IMR-90 (cell line): ENCODE measurements at regions not wholly inside any gene's neighbourhood (a gene's known extent, or its start where the extent isn't known, plus 50 kb on each side); places are given as distances from the start of the nearest gene placed in this dataset.
"Not testable (repeated sequence)": the region's sequence is repeated elsewhere in the genome, so short reads cannot be mapped to it uniquely, and the experiment has no call there.

Experiments
- ATAC-seq: fragments of 200-7000 bp; cut with Tn5 transposase; 2 replicates; pipeline ENCODE4 v1.9.1; 2020; ENCODE audit warnings: low read depth, mild to moderate bottlenecking, moderate library complexity
- BruUV-seq: library from RNA; stranded (reverse); fragments of 400-500 nt; replicated peaks from 2 replicates; lab custom pipeline; 2021; lab: Mats Ljungman, UMichigan
- CTCF ChIA-PET: fragments of 300-600 bp; formaldehyde crosslinking; extraction: SDS; loops from one replicate; lab custom pipeline; 2021; ENCODE audit warnings: antibody characterized with exemption; lab: Yijun Ruan, JAX
- POLR2A ChIA-PET: fragments of 300-600 bp; sonication (Branson Sonifier 250); formaldehyde crosslinking; loops from one replicate; lab custom pipeline; 2022; ENCODE audit warnings: antibody characterized with exemption; ENCODE audit not compliant: unreplicated experiment; lab: Charles Lee
- DNase-seq: peaks from one replicate; pipeline ENCODE4 v3.0.0; 2013
- H2AFZ ChIP-seq: replicated peaks from 2 replicates; pipeline ENCODE3; 2013; ENCODE audit warnings: low read length, mild to moderate bottlenecking; ENCODE audit not compliant: poor library complexity
- H2AK5ac ChIP-seq: 2 replicates; pipeline ENCODE4 v1.6.1; 2013; ENCODE audit warnings: low read depth, low read length, inconsistent platforms
- H2AK9ac ChIP-seq: replicated peaks from 2 replicates; pipeline ENCODE3; 2013; ENCODE audit warnings: mild to moderate bottlenecking, low read depth, low read length, moderate library complexity; ENCODE audit not compliant: poor library complexity
- H2BK120ac ChIP-seq: 2 replicates; pipeline ENCODE4 v1.6.1; 2013; ENCODE audit warnings: low read depth, low read length, inconsistent platforms
- H2BK15ac ChIP-seq: 3 replicates; pipeline ENCODE4 v1.6.1; 2013; ENCODE audit warnings: low read depth, low read length, inconsistent platforms
- H2BK20ac ChIP-seq: 2 replicates; pipeline ENCODE4 v1.6.1; 2013; ENCODE audit warnings: low read depth, mild to moderate bottlenecking, inconsistent platforms, low read length, moderate library complexity
- H2BK5ac ChIP-seq: 2 replicates; pipeline ENCODE4 v1.6.1; 2013; ENCODE audit warnings: mild to moderate bottlenecking, low read depth, low read length, inconsistent platforms; ENCODE audit not compliant: poor library complexity, severe bottlenecking
- H3K14ac ChIP-seq: replicated peaks from 2 replicates; pipeline ENCODE4 v1.6.1; 2013; ENCODE audit warnings: low read depth, low read length, inconsistent platforms
- H3K18ac ChIP-seq: 2 replicates; pipeline ENCODE4 v1.6.1; 2013; ENCODE audit warnings: low read depth, low read length, control low read depth
- H3K23ac ChIP-seq: 2 replicates; pipeline ENCODE4 v1.6.1; 2013; ENCODE audit warnings: low read depth, low read length, inconsistent platforms
- H3K27ac ChIP-seq: 2 replicates; pipeline ENCODE4 v1.5.1; 2013; ENCODE audit warnings: mild to moderate bottlenecking, control low read depth, low read length; ENCODE audit not compliant: insufficient read depth
- H3K27me3 ChIP-seq: 2 replicates; pipeline ENCODE4 v1.6.1; 2013; ENCODE audit warnings: low read length; ENCODE audit not compliant: control insufficient read depth, insufficient read depth
- H3K36me3 ChIP-seq: 2 replicates; pipeline ENCODE4 v1.6.1; 2013; ENCODE audit warnings: low read length, mixed read lengths; ENCODE audit not compliant: control insufficient read depth, insufficient read depth
- H3K4ac ChIP-seq: 2 replicates; pipeline ENCODE4 v1.6.1; 2013; ENCODE audit warnings: low read depth, low read length, inconsistent platforms
- H3K4me1 ChIP-seq: 2 replicates; pipeline ENCODE4 v1.6.1; 2013; ENCODE audit warnings: low read length, mixed read lengths; ENCODE audit not compliant: control insufficient read depth, insufficient read depth
- H3K4me2 ChIP-seq: 2 replicates; pipeline ENCODE4 v1.6.1; 2013; ENCODE audit warnings: low read depth, mild to moderate bottlenecking, control low read depth, low read length, moderate library complexity
- H3K4me3 ChIP-seq: 2 replicates; pipeline ENCODE4 v1.5.1; 2013; ENCODE audit warnings: low read depth, mild to moderate bottlenecking, control low read depth, low read length, moderate library complexity; ENCODE audit not compliant: insufficient read depth
- H3K56ac ChIP-seq: 2 replicates; pipeline ENCODE4 v1.6.1; 2013; ENCODE audit warnings: low read length, inconsistent platforms; ENCODE audit not compliant: insufficient read depth; ENCODE audit errors: extremely low read depth
- H3K79me1 ChIP-seq, 2 experiments: 2 replicates each; pipeline ENCODE4 v1.6.1; 2013; ENCODE audit warnings: low read length in 2 of 2, inconsistent platforms in 1 of 2, low read depth in 1 of 2
- H3K9ac ChIP-seq: 2 replicates; pipeline ENCODE4 v1.6.1; 2013; ENCODE audit warnings: low read depth, low read length, control low read depth
- H3K9me1 ChIP-seq: 2 replicates; pipeline ENCODE4 v1.6.1; 2013; ENCODE audit warnings: low read length, inconsistent platforms; ENCODE audit not compliant: insufficient read depth
- H3K9me3 ChIP-seq: 2 replicates; pipeline ENCODE4 v1.6.1; 2013; ENCODE audit warnings: low read length; ENCODE audit not compliant: control insufficient read depth, insufficient read depth
- H4K20me1 ChIP-seq: 2 replicates; pipeline ENCODE4 v1.6.1; 2013; ENCODE audit warnings: low read length, inconsistent platforms; ENCODE audit not compliant: insufficient read depth
- H4K5ac ChIP-seq: 2 replicates; pipeline ENCODE4 v1.6.1; 2013; ENCODE audit warnings: mild to moderate bottlenecking, low read depth, low read length, control low read depth
- H4K8ac ChIP-seq, 2 experiments: 2 replicates each; pipeline ENCODE4 v1.6.1; 2013; ENCODE audit warnings: low read depth in 2 of 2, low read length in 2 of 2, control low read depth in 1 of 2, inconsistent platforms in 1 of 2
- H4K91ac ChIP-seq: 2 replicates; pipeline ENCODE4 v1.6.1; 2013; ENCODE audit warnings: low read depth, low read length, inconsistent platforms; ENCODE audit not compliant: insufficient read depth
- WGBS, 2 experiments: methylation state at CpG; one replicate each; pipeline versions ENCODE4 v1.1.5 to v1.1.7; 2013; ENCODE audit warnings: missing lambda C conversion rate in 2 of 2; ENCODE audit not compliant: insufficient read length in 1 of 2; ENCODE audit errors: extremely low coverage in 2 of 2; 5-methylcytosine and 5-hydroxymethylcytosine counted together
- dilution Hi-C: fragments of 300-500 bp; cut with HindIII; formaldehyde crosslinking; loops from one replicate; pipeline ENCODE4 v1.14.3; 2018; ENCODE audit warnings: low sequenced_read_pairs; ENCODE audit not compliant: unreplicated experiment
- in situ Hi-C: fragments of 300-500 bp; cut with MboI; formaldehyde crosslinking; loops from 3 replicates; pipeline ENCODE4 v1.14.3; 2019; ENCODE audit warnings: low sequenced_read_pairs, inconsistent platforms, mixed read lengths
- intact Hi-C: fragments of 100-400 bp; cut with micrococcal nuclease; formaldehyde crosslinking; loops from 2 replicates; pipeline ENCODE4 v1.10.0; 2022

- no CpG with 5 or more reads among the region's 5 CpGs for WGBS, 2 experiments
- H4K20me1 ChIP-seq, dilution Hi-C loops, H2AFZ ChIP-seq, in situ Hi-C loops, H3K23ac ChIP-seq, H2BK20ac ChIP-seq, H3K27me3 ChIP-seq, CTCF ChIA-PET, H3K4ac ChIP-seq, H3K9ac ChIP-seq, intact Hi-C loops, H2BK5ac ChIP-seq, H2BK120ac ChIP-seq, POLR2A ChIA-PET, H3K4me1 ChIP-seq, H4K91ac ChIP-seq, H4K8ac ChIP-seq, H3K56ac ChIP-seq, H3K27ac ChIP-seq, H2AK5ac ChIP-seq, H3K14ac ChIP-seq, H3K9me3 ChIP-seq, BruUV-seq, H4K5ac ChIP-seq, DNase-seq, H3K79me1 ChIP-seq, H3K4me3 ChIP-seq, H3K4me2 ChIP-seq, H3K18ac ChIP-seq, H3K9me1 ChIP-seq, ATAC-seq, H3K36me3 ChIP-seq, H2AK9ac ChIP-seq, H2BK15ac ChIP-seq: not testable (repeated sequence)
Observed at GRCh38 chr2:89142959-89143358, 451.5 kb downstream of the RPIA start.

DNA sequence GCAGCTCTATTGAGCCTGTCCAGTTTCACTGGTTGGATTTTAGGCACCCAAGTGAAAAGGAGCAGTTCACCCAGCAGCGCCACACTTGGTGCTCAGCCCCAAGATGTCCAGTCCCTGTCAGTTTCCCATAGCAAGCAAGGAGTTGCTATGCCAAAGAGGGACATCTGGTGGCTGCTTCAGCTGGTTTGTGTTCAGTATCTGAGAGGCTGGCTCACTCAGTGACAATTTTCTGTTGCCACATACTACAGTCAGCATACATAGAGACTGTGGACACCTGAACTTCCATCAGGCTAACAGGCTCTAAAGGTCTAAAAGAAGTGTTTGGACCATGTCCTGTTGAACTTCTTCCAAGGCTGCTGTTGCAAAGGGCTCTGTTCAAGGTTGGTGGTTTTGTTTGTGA is 453.9 kb downstream of the RPIA start:
- H3K4ac ChIP-seq, in situ Hi-C loops, H3K79me1 ChIP-seq, POLR2A ChIA-PET, H3K18ac ChIP-seq, H3K4me2 ChIP-seq, H4K5ac ChIP-seq, H3K9me3 ChIP-seq, dilution Hi-C loops, BruUV-seq, H2BK120ac ChIP-seq, H3K9ac ChIP-seq, H3K36me3 ChIP-seq, ATAC-seq, H2AFZ ChIP-seq, H3K14ac ChIP-seq, H3K56ac ChIP-seq, H3K9me1 ChIP-seq, H2AK9ac ChIP-seq, CTCF ChIA-PET, H4K91ac ChIP-seq, H2BK5ac ChIP-seq, H3K4me3 ChIP-seq, H3K27ac ChIP-seq, DNase-seq, intact Hi-C loops, H4K20me1 ChIP-seq, H3K27me3 ChIP-seq, H4K8ac ChIP-seq, H2AK5ac ChIP-seq, H3K23ac ChIP-seq, H2BK20ac ChIP-seq, H2BK15ac ChIP-seq, H3K4me1 ChIP-seq: not testable (repeated sequence)
- WGBS, 2 experiments = no CpG with 5 or more reads among the region's 1 CpG
